Uterus (tissue), 2 donors: ENCODE measurements at regions not wholly inside any gene's neighbourhood (a gene's known extent, or its start where the extent isn't known, plus 50 kb on each side); places are given as distances from the start of the nearest gene placed in this dataset.

Experiments used
- POLR2A ChIP-seq, 2 donors: fragments of 450-650 bp; IDR thresholded peaks; one replicate each; pipeline ENCODE4 v1.6.1; 2016; ENCODE audit warnings: antibody characterized with exemption in 2 of 2, mild to moderate bottlenecking in 1 of 2, moderate library complexity in 1 of 2
- TF ChIP-seq, protein P1 (sequence below), 4 experiments: fragments of 200-600 bp in 2 of 4; fragments of 450-650 bp in 2 of 4; sonication (generic) in 2 of 4; IDR thresholded peaks; one replicate each; pipeline ENCODE4 v1.5.1; 2016 to 2019; ENCODE audit warnings: antibody characterized with exemption in 4 of 4, mild to moderate bottlenecking in 2 of 4, moderate library complexity in 1 of 4

DNA sequence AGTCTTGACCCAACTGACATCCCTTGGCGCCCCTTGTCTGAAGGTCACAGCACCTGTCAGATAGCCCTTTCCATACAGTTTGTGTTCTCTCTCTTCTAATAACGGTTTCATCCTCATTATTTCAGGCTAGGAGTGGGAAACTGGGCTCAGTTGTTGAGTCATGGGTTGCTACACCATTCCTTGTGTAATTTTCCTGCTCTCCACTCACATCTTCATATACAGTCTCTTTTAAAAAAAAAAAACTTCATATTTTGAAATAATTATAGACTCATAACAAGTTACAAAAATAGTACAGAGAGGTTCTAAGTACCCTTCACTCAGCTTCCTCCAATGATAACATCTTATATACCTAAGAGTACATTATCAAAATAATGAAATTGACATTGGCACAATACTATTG lies 60.2 kb upstream of the GRPR start:
- TF ChIP-seq, protein P1, sequence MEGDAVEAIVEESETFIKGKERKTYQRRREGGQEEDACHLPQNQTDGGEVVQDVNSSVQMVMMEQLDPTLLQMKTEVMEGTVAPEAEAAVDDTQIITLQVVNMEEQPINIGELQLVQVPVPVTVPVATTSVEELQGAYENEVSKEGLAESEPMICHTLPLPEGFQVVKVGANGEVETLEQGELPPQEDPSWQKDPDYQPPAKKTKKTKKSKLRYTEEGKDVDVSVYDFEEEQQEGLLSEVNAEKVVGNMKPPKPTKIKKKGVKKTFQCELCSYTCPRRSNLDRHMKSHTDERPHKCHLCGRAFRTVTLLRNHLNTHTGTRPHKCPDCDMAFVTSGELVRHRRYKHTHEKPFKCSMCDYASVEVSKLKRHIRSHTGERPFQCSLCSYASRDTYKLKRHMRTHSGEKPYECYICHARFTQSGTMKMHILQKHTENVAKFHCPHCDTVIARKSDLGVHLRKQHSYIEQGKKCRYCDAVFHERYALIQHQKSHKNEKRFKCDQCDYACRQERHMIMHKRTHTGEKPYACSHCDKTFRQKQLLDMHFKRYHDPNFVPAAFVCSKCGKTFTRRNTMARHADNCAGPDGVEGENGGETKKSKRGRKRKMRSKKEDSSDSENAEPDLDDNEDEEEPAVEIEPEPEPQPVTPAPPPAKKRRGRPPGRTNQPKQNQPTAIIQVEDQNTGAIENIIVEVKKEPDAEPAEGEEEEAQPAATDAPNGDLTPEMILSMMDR (IDR thresholded peaks at IDR 0.05), result no peak
- no peak for TF ChIP-seq POLR2A (IDR thresholded peaks at IDR 0.05)
